ENCODE measurements at regions not wholly inside any gene's neighbourhood (a gene's known extent, or its start where the extent isn't known, plus 50 kb on each side); places are given as distances from the start of the nearest gene placed in this dataset.

DNA sequence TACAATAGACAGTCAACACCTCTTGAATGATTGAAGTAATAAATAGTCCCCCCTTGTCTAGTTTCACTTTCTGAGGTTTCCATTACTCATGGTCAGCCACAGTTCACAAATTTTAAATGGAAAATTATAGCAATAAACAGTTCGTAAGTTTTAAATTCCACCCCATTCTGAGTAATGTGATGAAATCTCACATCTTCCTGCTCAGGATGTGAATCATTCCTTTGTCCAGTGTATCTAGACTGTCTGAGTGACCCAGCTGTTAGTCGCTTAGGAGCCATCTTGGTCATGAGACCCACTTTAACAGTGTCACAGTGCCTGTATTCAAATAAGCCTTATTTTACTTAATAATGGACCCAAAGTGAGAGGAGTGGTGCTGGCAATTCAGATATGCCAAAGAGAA is 311.6 kb upstream of the PRR16 start (continued):
- TF ChIP-seq, protein P1, sequence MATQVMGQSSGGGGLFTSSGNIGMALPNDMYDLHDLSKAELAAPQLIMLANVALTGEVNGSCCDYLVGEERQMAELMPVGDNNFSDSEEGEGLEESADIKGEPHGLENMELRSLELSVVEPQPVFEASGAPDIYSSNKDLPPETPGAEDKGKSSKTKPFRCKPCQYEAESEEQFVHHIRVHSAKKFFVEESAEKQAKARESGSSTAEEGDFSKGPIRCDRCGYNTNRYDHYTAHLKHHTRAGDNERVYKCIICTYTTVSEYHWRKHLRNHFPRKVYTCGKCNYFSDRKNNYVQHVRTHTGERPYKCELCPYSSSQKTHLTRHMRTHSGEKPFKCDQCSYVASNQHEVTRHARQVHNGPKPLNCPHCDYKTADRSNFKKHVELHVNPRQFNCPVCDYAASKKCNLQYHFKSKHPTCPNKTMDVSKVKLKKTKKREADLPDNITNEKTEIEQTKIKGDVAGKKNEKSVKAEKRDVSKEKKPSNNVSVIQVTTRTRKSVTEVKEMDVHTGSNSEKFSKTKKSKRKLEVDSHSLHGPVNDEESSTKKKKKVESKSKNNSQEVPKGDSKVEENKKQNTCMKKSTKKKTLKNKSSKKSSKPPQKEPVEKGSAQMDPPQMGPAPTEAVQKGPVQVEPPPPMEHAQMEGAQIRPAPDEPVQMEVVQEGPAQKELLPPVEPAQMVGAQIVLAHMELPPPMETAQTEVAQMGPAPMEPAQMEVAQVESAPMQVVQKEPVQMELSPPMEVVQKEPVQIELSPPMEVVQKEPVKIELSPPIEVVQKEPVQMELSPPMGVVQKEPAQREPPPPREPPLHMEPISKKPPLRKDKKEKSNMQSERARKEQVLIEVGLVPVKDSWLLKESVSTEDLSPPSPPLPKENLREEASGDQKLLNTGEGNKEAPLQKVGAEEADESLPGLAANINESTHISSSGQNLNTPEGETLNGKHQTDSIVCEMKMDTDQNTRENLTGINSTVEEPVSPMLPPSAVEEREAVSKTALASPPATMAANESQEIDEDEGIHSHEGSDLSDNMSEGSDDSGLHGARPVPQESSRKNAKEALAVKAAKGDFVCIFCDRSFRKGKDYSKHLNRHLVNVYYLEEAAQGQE (IDR thresholded peaks at IDR 0.05; ENCODE audit: low read depth, low read length): no peak
- TF ChIP-seq, protein P2, sequence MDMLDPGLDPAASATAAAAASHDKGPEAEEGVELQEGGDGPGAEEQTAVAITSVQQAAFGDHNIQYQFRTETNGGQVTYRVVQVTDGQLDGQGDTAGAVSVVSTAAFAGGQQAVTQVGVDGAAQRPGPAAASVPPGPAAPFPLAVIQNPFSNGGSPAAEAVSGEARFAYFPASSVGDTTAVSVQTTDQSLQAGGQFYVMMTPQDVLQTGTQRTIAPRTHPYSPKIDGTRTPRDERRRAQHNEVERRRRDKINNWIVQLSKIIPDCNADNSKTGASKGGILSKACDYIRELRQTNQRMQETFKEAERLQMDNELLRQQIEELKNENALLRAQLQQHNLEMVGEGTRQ (IDR thresholded peaks at IDR 0.05; ENCODE audit: borderline replicate concordance, low read depth, low read length): no peak
- TF ChIP-seq SIN3A (IDR thresholded peaks at IDR 0.05; ENCODE audit: borderline replicate concordance, low read depth, low read length): no peak
- TF ChIP-seq YY1 (IDR thresholded peaks at IDR 0.05; ENCODE audit: low read depth): peak; percentile 77; the same call in 1 of the 2 replicates
- TF ChIP-seq FOXM1 (IDR thresholded peaks at IDR 0.05; ENCODE audit: low read depth): no peak
- TF ChIP-seq, protein P3, sequence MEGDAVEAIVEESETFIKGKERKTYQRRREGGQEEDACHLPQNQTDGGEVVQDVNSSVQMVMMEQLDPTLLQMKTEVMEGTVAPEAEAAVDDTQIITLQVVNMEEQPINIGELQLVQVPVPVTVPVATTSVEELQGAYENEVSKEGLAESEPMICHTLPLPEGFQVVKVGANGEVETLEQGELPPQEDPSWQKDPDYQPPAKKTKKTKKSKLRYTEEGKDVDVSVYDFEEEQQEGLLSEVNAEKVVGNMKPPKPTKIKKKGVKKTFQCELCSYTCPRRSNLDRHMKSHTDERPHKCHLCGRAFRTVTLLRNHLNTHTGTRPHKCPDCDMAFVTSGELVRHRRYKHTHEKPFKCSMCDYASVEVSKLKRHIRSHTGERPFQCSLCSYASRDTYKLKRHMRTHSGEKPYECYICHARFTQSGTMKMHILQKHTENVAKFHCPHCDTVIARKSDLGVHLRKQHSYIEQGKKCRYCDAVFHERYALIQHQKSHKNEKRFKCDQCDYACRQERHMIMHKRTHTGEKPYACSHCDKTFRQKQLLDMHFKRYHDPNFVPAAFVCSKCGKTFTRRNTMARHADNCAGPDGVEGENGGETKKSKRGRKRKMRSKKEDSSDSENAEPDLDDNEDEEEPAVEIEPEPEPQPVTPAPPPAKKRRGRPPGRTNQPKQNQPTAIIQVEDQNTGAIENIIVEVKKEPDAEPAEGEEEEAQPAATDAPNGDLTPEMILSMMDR (IDR thresholded peaks at IDR 0.05): no peak
- TF ChIP-seq SMC3 (IDR thresholded peaks at IDR 0.05; ENCODE audit: low read depth, low read length): no peak
- no peak for TF ChIP-seq POLR2AphosphoS5 (IDR thresholded peaks at IDR 0.05; ENCODE audit: low read depth, low read length)
- no peak for TF ChIP-seq ELF1 (IDR thresholded peaks at IDR 0.05)
- TF ChIP-seq TCF12 (IDR thresholded peaks at IDR 0.05): peak; percentile 56
- no peak for TF ChIP-seq RXRA (IDR thresholded peaks at IDR 0.05; ENCODE audit: borderline replicate concordance, low read depth)

DNA sequence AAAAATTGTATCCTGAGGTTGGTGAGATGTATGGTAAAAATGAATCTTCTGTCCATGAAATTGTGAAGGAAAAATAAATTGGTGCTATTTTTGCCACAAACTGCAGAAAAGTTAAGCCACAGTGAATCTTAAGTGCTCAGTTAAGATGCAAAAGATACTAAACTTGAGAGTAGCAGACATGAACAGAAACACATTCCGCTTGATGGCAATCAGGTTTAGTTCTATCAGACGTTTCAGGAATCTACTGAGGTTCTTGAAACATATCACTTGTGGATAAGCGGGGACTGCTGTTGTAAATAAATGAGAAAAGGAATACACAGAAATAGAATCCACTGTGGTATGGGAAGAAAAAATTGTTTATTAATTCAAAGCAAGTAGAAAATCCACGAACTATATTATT is 311.2 kb upstream of the PRR16 start:
- ChIA-PET CTCF (no interaction called here), POLR2A (no interaction called here)
- H3K9me3 ChIP-seq: no peaks in the 10 kb centered on the region
- no peaks in the 10 kb centered on the region for H3K9me2 ChIP-seq
- no peak for DNase-seq
- peak overlapping the region; percentile 76 for H2AFZ ChIP-seq (ENCODE audit: low read depth)
- peak overlapping the region; percentile 85 to 93; a peak in 3 of 4 replicates for H3K27ac ChIP-seq (ENCODE audit: low read depth in 2 of 2, low read length in 1 of 2)
- 0 out of 4 replicates have a peak overlapping the region, but pooled peaks of 1 of the 2 experiments have one; percentile 12 for H3K4me3 ChIP-seq (ENCODE audit: low read depth in 2 of 2, low read length in 1 of 2)
- WGBS (ENCODE audit: low lambda C conversion rate): 81% methylated on average over 4 of the region's 4 CpGs
- no peaks in the 10 kb centered on the region for H3K36me3 ChIP-seq (replicated peaks in 1 of 2; ENCODE audit: control insufficient read depth in 1 of 2, insufficient read depth in 2 of 2, low read length in 1 of 2)
- peaks cover 8% of the 10 kb centered on the region for H3F3A ChIP-seq (replicated peaks; ENCODE audit: insufficient read depth)
- no peaks in the 10 kb centered on the region for H4K20me1 ChIP-seq (ENCODE audit: insufficient read depth)
- peaks cover 3 to 5% of the 10 kb centered on the region in 2 experiments; a peak in 3 of 4 replicates for H3K4me1 ChIP-seq (ENCODE audit: control insufficient read depth in 1 of 2, insufficient read depth in 2 of 2, low read depth in 1 of 2, low read length in 1 of 2)
- H3K27me3 ChIP-seq (ENCODE audit: insufficient read depth): no peaks in the 10 kb centered on the region
- peak overlapping the region; percentile 44; the same call in 1 of the 2 replicates for H3K9ac ChIP-seq
- peak overlapping the region; percentile 46; the same call in 1 of the 2 replicates for H3K4me2 ChIP-seq
- H3K79me2 ChIP-seq (ENCODE audit: insufficient read depth): no peaks in the 10 kb centered on the region
- TF ChIP-seq RFX5 (IDR thresholded peaks at IDR 0.05; ENCODE audit: low read length): no peak
- TF ChIP-seq, protein P4, sequence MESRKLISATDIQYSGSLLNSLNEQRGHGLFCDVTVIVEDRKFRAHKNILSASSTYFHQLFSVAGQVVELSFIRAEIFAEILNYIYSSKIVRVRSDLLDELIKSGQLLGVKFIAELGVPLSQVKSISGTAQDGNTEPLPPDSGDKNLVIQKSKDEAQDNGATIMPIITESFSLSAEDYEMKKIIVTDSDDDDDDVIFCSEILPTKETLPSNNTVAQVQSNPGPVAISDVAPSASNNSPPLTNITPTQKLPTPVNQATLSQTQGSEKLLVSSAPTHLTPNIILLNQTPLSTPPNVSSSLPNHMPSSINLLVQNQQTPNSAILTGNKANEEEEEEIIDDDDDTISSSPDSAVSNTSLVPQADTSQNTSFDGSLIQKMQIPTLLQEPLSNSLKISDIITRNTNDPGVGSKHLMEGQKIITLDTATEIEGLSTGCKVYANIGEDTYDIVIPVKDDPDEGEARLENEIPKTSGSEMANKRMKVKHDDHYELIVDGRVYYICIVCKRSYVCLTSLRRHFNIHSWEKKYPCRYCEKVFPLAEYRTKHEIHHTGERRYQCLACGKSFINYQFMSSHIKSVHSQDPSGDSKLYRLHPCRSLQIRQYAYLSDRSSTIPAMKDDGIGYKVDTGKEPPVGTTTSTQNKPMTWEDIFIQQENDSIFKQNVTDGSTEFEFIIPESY (IDR thresholded peaks at IDR 0.05; ENCODE audit: borderline replicate concordance, low read depth): no peak
- TF ChIP-seq, protein P5, sequence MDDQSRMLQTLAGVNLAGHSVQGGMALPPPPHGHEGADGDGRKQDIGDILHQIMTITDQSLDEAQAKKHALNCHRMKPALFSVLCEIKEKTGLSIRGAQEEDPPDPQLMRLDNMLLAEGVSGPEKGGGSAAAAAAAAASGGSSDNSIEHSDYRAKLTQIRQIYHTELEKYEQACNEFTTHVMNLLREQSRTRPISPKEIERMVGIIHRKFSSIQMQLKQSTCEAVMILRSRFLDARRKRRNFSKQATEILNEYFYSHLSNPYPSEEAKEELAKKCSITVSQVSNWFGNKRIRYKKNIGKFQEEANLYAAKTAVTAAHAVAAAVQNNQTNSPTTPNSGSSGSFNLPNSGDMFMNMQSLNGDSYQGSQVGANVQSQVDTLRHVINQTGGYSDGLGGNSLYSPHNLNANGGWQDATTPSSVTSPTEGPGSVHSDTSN (IDR thresholded peaks at IDR 0.05): no peak
- no peak for TF ChIP-seq POLR2AphosphoS5 (IDR thresholded peaks at IDR 0.05; ENCODE audit: low read depth, low read length)
- TF ChIP-seq, protein P2 (IDR thresholded peaks at IDR 0.05; ENCODE audit: borderline replicate concordance, low read depth, low read length): no peak
- no peak for TF ChIP-seq TEAD4 (IDR thresholded peaks at IDR 0.05; ENCODE audit: borderline replicate concordance, insufficient read depth)
- TF ChIP-seq NFIC (IDR thresholded peaks at IDR 0.05; ENCODE audit: borderline replicate concordance): no peak
- TF ChIP-seq CHD2 (IDR thresholded peaks at IDR 0.05; ENCODE audit: low read length, partially characterized antibody): no peak
